Prostate gland (tissue), 2 donors: ENCODE measurements at regions not wholly inside any gene's neighbourhood (a gene's known extent, or its start where the extent isn't known, plus 50 kb on each side); places are given as distances from the start of the nearest gene placed in this dataset.

Experiments
- CTCF ChIP-seq, 4 experiments: fragments of 200-600 bp in 2 of 4; fragments of 450-650 bp in 2 of 4; sonication (generic) in 2 of 4; IDR thresholded peaks; 1 replicate in 3 of 4; 2 replicates in 1 of 4; pipeline ENCODE4 v1.5.1; 2016 to 2019; ENCODE audit warnings: antibody characterized with exemption in 4 of 4, mild to moderate bottlenecking in 2 of 4, moderate library complexity in 2 of 4
- POLR2A ChIP-seq: fragments of 450-650 bp; IDR thresholded peaks from one replicate; pipeline ENCODE4 v1.6.1; 2016; ENCODE audit warnings: antibody characterized with exemption, mild to moderate bottlenecking
- POLR2AphosphoS5 ChIP-seq: sonication (generic); formaldehyde crosslinking; IDR thresholded peaks from one replicate; pipeline ENCODE4 v1.6.1; 2017; ENCODE audit warnings: antibody characterized with exemption

DNA sequence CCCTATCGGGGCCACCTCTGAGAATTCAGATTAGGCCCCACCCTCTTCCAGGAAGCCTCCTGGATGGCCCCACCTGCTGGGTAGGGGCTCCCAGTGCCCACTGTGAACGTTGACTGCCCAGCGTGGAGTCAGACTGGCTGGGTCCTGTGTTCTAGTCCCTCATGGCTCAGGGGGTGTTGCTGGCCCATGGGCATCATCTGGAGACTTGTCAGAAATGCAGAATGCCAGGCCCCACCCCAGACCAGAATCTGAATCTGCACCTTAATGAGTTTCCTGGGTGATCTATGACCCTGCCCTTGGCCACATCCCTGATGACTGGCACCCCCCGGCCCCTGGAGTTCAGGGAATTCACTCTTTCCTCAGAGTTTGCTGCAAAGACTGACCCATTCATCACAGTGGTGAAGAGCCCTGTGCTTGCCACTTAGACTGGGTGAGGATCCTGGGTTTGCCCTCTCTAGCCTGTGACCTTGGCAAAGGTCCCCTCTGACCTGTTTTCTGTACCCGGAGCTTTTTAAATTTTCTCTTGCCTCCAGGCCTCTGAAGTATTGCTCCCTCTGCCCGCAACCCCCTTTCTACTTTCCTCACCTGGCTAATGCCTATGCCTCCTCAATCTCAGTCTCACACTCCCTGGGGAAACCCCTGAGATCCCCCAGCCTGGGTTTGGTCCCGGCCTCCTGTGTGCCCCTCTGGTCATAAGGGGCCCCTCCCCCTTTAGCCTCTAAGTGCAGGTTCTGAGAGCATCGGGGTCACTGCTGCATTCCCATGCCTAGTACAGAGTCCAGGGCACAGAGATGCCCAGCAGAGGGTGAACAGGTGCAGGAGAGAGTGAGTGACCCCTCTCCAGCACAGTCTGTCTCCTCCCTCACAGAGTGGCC is 184.2 kb downstream of the MATN1 start:
- TF ChIP-seq CTCF (IDR thresholded peaks at IDR 0.05) (no peak), POLR2A (no peak), POLR2AphosphoS5 (no peak)
